NCI-H1048 (cell line): ENCODE measurements at regions not wholly inside any gene's neighbourhood (a gene's known extent, or its start where the extent isn't known, plus 50 kb on each side); places are given as distances from the start of the nearest gene placed in this dataset.

Experiments
- DNase-seq: peaks from one replicate; lab custom pipeline; 2025; lab: John Stamatoyannopoulos, UW

DNA sequence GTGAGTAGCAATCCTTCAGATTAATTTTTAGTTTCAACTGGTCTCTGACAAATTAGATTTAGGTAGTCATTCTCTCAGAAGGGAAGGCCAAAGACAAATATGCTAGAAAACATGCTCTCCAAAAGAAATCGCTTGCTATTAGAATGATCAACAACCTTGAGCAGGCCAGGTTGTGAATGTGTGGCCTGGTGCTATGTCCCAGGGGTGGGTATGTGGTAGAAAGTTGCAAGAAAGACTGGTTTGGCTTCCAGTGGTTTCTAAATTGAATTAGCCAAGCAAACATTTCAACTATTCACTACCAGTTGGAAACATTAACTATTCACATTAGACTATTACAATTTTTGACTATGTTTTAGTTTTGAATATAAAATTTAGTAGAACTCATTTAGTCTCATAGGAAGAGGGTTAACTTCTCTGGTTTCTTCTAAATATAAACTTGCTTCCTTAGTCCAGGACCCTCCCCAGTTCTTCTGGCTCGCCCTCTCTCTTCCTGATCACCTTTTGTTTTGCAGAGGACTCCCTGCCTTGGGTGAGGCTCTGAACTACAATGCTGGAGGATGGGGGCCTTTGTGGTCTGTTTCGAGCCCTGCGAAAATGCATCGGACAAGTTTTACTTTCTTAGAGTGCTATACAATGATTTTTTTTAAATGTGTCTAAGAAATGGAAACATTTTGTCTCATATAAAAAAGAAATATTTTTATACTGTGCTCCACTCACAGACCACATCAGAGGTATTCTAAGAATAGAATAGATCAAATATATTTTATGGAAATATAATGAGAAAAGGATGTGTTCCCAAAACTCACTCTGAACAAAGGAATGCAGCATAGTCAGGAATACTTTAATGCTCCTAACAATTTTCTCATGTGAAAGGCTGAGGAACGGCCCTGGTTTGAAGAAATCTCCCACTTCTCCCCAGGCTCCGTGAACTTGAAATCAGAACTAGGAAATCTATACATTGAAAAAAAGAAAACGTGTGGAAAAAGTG lies 375.0 kb upstream of the ZEB2 start:
- DNase-seq, result no peak

DNA sequence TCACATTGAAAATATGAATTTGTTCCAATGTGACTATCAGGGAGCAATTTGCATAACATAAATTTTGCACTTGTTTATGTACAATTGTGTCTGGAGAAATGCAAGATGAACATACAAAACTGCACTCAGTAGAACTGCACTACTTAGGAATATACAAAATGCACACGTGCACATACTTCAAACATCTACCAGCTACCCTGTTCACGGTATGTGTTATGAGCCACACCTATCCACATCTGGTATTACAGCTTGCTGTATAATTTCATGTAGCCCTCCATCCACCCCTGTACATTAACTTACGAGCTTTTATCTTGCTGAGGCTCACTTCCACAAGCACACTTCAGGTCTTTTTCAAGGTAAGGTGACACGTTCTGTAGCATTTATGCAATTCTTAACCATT lies 373.5 kb upstream of the ZEB2 start:
- DNase-seq, result no peak

- no peak for DNase-seq
Measured at GRCh38 chr2:144890828-144891227, 370.9 kb upstream of the ZEB2 start.

- DNase-seq, result no peak
Measured at GRCh38 chr2:144889348-144889747, 369.4 kb upstream of the ZEB2 start.

GRCh38 chr2:144886862-144887261 lies 366.9 kb upstream of the ZEB2 start:
- DNase-seq, result no peak

- no peak for DNase-seq
Measured at GRCh38 chr2:144877893-144878292, 358.0 kb upstream of the ZEB2 start.

GRCh38 chr2:144876013-144876412 lies 356.1 kb upstream of the ZEB2 start:
- DNase-seq, result no peak

DNA sequence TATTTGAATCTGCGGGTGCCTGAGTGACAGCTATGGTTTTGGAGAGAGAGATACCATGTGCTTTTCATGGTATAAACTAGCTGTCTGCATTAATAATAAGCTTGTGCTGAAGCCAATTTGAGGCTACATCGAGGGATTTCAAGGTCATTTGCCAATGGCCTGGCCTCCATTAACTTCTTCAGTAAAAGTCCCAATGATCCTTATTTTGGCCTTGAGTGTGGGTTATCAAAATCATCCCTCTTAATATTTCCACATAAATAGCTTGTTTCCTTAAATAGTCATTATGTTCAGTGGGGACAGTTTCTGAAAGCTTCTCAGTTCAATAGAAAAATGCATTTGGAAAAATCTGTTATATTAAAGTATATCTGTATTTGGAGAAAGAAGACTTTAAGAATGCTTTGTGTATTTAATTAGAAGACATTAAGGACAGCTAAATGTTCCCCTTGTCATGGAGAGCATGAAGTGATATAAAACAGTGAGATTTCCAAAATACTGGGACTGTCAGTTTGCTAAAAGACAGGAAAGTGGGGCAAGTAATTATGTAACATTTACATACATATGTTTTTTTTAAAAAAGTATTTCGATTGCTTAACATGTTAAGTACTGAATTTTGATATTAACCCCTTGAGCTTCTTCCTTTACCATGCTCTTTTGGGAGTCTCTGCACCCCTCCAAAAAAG lies 355.5 kb upstream of the ZEB2 start:
- DNase-seq, result no peak

DNA sequence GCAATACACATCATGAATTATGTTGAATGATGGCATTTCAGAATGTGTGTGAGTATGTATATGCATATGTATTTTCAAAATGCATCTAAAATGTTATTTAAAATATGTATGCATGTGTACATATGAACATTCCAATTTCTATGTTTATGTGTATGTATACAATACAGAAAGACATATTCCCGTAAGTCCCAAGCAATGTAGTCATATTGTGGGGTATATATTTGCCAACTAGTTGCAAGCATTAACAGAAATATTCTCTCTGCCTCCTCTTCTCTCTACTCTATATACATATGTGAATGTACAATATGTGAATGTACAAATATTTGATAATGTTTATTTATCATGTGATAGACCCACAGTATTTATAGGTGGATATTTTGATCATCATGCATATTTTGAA lies 345.8 kb upstream of the ZEB2 start:
- no peak for DNase-seq

GRCh38 chr2:144859716-144860115 lies 339.8 kb upstream of the ZEB2 start:
- DNase-seq, result no peak

- no peak for DNase-seq
Measured at GRCh38 chr2:144858211-144858610, 338.3 kb upstream of the ZEB2 start.

DNA sequence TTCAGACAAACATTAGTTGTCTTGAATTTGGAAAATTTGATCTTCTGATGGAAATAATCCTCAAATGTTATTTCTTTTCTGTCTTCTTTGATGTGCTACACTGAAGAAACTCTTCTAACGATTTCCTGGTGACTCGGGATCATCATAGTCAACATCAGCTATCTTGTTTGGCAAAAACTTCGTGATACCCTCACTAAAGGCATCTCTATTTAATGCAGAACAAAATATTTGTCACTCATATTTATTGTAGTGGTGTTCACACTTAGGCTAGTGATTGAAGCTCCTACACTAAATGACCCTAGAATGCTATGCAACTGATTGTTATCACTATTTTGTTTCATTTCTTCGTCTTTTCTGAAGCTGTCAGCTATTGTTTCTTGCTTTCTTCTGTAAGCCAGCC lies 334.7 kb upstream of the ZEB2 start:
- no peak for DNase-seq

DNA sequence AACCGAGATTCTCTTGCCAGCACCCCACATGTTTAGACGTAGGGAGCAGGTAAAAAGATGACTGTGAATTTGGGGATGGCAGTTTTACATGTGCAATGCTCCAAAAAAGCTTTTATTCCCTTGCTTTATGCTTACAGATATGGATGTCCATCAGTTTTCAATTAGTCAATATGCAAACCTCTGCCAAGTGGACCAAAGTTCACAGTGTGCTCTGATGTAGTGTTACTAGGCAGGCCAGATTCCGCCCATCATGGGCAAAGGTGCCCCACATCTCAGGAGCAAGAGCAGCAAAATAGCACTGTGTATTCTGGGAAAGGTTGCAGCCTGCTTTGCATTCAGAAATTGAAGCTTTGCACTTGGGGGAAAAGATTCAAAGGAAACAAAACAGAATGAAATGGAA lies 329.7 kb upstream of the ZEB2 start:
- DNase-seq, result no peak

- DNase-seq, result no peak
Measured at GRCh38 chr2:144848423-144848822, 328.5 kb upstream of the ZEB2 start.

DNA sequence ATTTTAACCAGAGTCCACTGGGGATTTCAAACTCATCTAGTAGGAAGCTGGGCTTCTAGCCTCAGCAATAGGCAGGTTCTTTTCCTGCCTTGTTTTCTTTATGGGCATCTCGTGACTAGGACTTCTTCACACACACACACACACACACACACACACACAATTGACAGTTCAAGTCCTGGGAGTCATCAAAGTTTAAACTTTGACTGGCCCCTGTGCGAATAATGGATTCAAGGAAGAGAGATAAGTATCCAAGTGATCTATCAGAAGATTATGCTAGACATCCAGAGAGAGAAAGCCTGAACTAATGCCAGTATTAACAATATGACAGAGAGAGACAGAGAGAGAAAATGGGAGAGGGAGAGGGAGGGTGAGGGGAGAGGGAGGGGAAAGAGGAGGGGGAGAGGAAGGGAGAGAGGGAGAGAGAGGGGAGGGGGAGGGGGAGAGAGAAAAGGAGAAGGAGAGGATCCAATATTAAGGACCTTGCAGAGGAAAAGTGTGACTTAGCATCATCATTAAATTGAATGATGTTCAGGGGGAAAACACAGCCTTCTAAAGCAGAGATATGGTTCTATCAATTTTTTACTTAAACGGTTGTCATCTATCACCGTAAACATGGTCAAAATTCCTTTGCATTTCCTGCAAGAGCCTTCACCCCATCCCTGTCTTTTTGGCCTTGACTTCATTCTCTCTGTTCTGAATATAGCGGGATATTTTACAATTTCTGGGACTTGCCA lies 327.6 kb upstream of the ZEB2 start:
- DNase-seq, result no peak

DNA sequence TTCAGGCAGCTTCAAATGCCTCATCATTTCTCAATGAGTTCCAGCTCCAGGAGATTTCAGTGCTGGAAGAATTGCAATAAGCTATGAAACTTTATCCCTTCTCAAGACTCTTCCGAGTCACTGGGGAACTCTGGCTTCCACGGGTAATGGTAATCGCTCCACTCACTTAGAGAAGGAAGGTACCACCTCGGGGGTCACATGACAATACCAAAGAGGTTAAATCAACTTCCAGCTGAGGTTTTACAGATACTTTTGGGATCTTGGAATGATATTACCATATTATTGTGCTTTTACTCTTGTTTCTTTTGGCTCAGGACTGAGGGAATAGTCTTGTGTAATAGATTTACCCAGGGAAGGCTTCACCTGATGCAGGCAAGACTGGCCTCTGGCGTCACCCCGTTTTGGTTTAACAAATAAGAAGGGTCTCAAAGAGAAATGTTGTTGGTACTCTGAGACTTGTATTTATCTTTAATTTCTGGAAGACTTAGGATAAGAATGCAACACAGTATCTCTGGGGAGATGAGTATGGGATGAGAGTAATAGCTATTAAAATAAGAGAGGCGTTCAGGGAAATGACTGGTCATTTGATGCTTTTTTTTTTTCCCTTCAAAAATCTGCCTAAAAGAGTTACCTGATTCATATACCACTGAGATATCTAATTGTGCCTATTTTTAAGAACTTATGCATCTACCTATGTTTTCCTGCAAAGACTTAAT lies 316.9 kb upstream of the ZEB2 start:
- DNase-seq, result no peak

DNA sequence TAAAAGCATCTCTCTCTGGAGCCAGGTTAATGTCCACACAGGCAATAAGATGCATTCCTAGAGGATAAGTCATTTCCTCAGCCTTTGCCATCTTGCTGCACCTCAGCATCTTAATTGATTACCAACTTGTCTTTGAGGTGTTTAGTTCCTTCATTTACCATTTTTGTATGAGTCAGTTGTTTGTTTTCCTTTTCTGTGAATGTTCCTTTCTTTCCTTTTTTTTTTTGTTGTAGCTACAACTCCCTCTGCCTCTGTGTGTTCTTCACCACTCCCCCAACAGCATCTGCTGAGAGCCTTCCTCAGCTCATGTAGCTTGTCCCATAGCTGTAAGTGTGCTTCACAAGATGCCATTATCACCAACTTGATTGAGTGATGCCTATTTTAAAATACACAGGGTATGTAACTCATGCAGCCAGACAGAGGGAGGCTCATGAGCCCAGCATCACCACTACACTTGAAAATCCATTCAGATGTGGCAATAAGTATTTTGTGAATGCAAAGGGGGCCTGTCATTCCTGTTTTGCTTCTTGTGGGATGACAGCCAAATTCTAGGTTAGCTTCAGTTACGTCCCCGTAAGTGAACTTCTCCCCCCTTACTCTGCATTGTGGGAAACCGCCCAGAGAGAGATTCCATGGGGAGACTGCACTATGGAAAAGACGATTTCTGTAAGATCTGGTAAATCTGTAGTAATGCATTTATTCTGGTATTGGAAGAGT lies 315.9 kb upstream of the ZEB2 start:
- DNase-seq, result no peak

DNA sequence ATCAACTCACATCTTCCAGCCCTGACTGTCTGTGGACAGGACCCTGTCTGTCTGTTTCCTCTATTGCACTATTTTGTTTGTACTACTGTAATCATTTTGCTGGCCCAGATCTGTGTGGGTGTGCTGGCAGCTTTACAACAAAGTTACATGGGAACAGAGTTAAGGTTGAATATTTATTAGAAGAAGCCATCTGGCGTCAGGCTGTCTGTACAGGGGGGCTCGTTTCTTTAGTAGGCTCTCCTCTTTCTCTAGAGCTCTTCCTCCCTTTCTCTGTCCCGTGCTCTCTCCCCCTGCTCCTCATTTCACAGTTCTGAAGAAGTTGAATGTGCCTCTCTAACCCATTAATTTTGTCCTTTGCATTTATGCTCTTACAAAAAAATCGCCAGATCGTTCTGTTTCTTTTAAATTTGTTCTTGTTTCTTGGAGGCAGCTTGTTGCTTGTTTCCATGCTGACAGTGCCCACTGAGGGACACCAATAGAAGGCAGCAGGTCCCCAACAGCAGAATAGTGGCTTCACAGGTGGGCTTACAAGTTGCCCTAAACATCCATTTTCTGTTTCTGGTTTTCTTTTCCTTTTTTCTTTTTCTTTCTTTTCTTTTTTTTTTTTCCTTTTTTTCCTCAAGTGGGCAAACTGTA lies 315.2 kb upstream of the ZEB2 start:
- no peak for DNase-seq

GRCh38 chr2:144834363-144834762 lies 314.4 kb upstream of the ZEB2 start:
- DNase-seq, result no peak

- no peak for DNase-seq
Measured at GRCh38 chr2:144833075-144833637, 313.2 kb upstream of the ZEB2 start.

DNA sequence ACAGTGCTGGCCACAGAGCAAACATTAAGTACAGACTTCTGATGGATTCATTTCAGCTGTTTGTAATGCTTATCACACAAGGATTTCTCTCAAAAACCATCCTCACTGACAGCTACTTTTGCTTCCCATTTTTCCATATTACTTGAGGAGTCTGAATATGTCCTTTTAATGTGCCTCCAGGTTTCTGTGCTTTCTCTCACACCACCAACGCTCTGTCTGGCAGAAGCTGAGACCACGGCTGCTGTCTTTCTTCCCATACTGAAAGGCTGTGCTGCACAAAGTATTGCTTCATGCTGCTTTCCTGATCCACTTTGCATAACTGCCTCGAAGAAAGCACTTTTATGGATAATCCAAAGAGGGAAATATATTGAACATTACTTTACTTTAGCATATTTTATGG lies 312.1 kb upstream of the ZEB2 start:
- DNase-seq, result no peak
